ENCODE measurements at regions not wholly inside any gene's neighbourhood (a gene's known extent, or its start where the extent isn't known, plus 50 kb on each side); places are given as distances from the start of the nearest gene placed in this dataset.

DNA sequence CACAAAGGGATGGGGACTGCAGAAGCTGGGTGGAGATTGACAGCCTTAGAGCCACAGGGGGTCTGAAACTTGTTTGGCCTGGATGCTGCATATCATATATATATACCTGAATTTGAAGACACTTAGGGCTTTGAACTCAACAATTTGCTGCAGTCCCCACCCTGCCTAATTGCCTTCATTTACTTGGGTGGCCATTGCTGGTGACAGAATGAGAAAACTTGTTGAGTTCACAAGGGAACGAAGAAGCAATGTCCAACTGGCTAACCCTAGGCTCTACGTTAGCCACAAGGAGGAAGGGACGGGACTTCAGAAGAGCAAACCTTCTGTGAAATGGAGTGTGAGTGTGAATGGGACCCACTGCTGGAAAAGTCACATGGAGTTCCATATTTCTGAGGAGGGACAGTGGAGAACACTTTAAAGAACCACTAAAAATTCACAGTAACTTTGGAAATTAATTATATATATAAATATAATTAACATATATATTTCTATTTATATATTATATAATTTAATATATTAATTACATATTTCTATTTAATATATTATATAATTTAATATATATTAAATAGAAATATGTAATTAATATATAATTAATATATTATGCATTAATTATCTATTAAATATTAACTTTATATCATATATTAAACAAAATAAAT, 215.3 kb upstream of the SOX9 start:
- TF ChIP-seq CTCF (IDR thresholded peaks at IDR 0.05; ENCODE audit: poor library complexity) (no peak), EZH2phosphoT487 (IDR thresholded peaks at IDR 0.05; ENCODE audit: low read depth, severe bottlenecking, unreplicated experiment) (no peak)

Data from hepatocyte (in vitro differentiated cells).